ENCODE measurements at regions not wholly inside any gene's neighbourhood (a gene's known extent, or its start where the extent isn't known, plus 50 kb on each side); places are given as distances from the start of the nearest gene placed in this dataset.

DNA sequence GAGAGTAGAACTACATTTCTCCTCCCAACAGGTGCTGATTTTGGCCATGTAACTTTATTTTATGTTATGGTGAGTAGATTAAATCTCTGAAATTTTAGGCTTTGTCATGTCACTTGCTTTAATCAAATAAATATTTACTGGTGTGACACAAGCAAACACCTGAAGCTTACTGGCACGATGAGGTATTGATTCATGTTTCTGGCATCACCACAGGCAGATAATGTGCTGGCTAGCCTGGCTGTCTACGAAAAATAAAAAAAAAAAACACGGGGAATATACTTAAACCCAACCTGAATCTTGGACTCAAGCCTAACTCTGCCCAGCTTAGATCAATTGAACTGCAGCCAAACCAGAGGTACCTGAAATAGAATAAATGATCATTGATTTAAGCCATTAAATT, 65.6 kb upstream of the CADM2 start:
- no peak overlapping the region for H3K27ac ChIP-seq (ENCODE audit: insufficient read depth, low read length)
- no peaks in the 10 kb centered on the region; the same call in 1 of the 2 replicates for H3K9me3 ChIP-seq (ENCODE audit: control insufficient read depth, insufficient read depth, low read length)
- H4K8ac ChIP-seq (ENCODE audit: low read depth in 2 of 2, low read length in 2 of 2): no peak overlapping the region
- H4K91ac ChIP-seq (ENCODE audit: insufficient read depth, low read depth, low read length): no peak overlapping the region
- no peaks in the 10 kb centered on the region for H3K9me1 ChIP-seq (ENCODE audit: insufficient read depth, low read length)
- dilution Hi-C loops (cut with HindIII; ENCODE audit: low sequenced_read_pairs, unreplicated experiment): no loop called here
- H4K5ac ChIP-seq (ENCODE audit: low read depth, low read length): no peak overlapping the region
- no peak overlapping the region for H2AK9ac ChIP-seq (replicated peaks; ENCODE audit: low read depth, low read length, poor library complexity)
- no peak overlapping the region for H2BK15ac ChIP-seq (ENCODE audit: low read depth, low read length)
- no peak overlapping the region for H3K23ac ChIP-seq (ENCODE audit: low read depth, low read length)
- no peaks in the 10 kb centered on the region for H3K36me3 ChIP-seq (ENCODE audit: control insufficient read depth, insufficient read depth, low read length)
- H2AK5ac ChIP-seq (ENCODE audit: low read depth, low read length): no peak overlapping the region
- no peak overlapping the region for H2AFZ ChIP-seq (replicated peaks; ENCODE audit: low read length, poor library complexity)
- no peaks in the 10 kb centered on the region for H3K79me1 ChIP-seq (ENCODE audit: low read depth in 1 of 2, low read length in 2 of 2)
- ATAC-seq (ENCODE audit: low read depth) (no peak), DNase-seq (no peak)
- no CpG with 5 or more reads among the region's 3 CpGs for WGBS, 2 experiments (ENCODE audit: extremely low coverage in 2 of 2, insufficient read length in 1 of 2)
- no peak overlapping the region for H3K4me2 ChIP-seq (ENCODE audit: low read depth, low read length)
- no peaks in the 10 kb centered on the region for H4K20me1 ChIP-seq (ENCODE audit: insufficient read depth, low read length)
- in situ Hi-C loops (cut with MboI; ENCODE audit: low sequenced_read_pairs): no loop called here
- H3K27me3 ChIP-seq (ENCODE audit: control insufficient read depth, insufficient read depth, low read length): no peaks in the 10 kb centered on the region
- no peak overlapping the region for H3K56ac ChIP-seq (ENCODE audit: extremely low read depth, insufficient read depth, low read length)
- no peak overlapping the region for H3K9ac ChIP-seq (ENCODE audit: low read depth, low read length)
- no peak overlapping the region for H2BK120ac ChIP-seq (ENCODE audit: low read depth, low read length)
- ChIA-PET POLR2A (ENCODE audit: unreplicated experiment) (no interaction called here), CTCF (no interaction called here)
- no peak overlapping the region for H3K4me3 ChIP-seq (ENCODE audit: insufficient read depth, low read depth, low read length)
- H2BK5ac ChIP-seq (ENCODE audit: low read depth, low read length, poor library complexity, severe bottlenecking): no peak overlapping the region
- no peak overlapping the region for H2BK20ac ChIP-seq (ENCODE audit: low read depth, low read length)
- H3K4me1 ChIP-seq (ENCODE audit: control insufficient read depth, insufficient read depth, low read length): no peaks in the 10 kb centered on the region
- H3K4ac ChIP-seq (ENCODE audit: low read depth, low read length): no peak overlapping the region
- intact Hi-C loops (cut with micrococcal nuclease): no loop called here
- no TSS peak for BruUV-seq (replicated peaks)
- no peak for TF ChIP-seq ELK1 (IDR thresholded peaks at IDR 0.05; ENCODE audit: borderline replicate concordance, low read depth, low read length)
- no peak for TF ChIP-seq CHD1 (IDR thresholded peaks at IDR 0.05; ENCODE audit: low read depth, low read length)
- TF ChIP-seq RAD21 (IDR thresholded peaks at IDR 0.05; ENCODE audit: low read length): no peak
- TF ChIP-seq NFE2L2 (IDR thresholded peaks at IDR 0.05; ENCODE audit: low read depth, low read length): no peak
- TF ChIP-seq CTCF (conservative IDR thresholded peaks at IDR 0.05; ENCODE audit: low read depth, low read length): no peak
- TF ChIP-seq BHLHE40 (IDR thresholded peaks at IDR 0.05; ENCODE audit: low read depth, low read length): no peak
- TF ChIP-seq POLR2A (IDR thresholded peaks at IDR 0.05; ENCODE audit: low read depth, low read length): no peak
- TF ChIP-seq RFX5 (IDR thresholded peaks at IDR 0.05; ENCODE audit: low read depth, low read length): no peak
- TF ChIP-seq, protein P1, sequence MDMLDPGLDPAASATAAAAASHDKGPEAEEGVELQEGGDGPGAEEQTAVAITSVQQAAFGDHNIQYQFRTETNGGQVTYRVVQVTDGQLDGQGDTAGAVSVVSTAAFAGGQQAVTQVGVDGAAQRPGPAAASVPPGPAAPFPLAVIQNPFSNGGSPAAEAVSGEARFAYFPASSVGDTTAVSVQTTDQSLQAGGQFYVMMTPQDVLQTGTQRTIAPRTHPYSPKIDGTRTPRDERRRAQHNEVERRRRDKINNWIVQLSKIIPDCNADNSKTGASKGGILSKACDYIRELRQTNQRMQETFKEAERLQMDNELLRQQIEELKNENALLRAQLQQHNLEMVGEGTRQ (IDR thresholded peaks at IDR 0.05; ENCODE audit: low read depth, low read length): no peak
- no peak for TF ChIP-seq RCOR1 (IDR thresholded peaks at IDR 0.05; ENCODE audit: insufficient replicate concordance, low read length)
- TF ChIP-seq FOS (IDR thresholded peaks at IDR 0.05; ENCODE audit: low read depth, low read length): no peak
- no peak for TF ChIP-seq CEBPB (IDR thresholded peaks at IDR 0.05; ENCODE audit: low read depth, low read length)
- no peak for TF ChIP-seq MAZ (IDR thresholded peaks at IDR 0.05; ENCODE audit: borderline replicate concordance, low read depth, low read length)
- no peak for TF ChIP-seq SMC3 (IDR thresholded peaks at IDR 0.05; ENCODE audit: low read depth, low read length)
- no peak for TF ChIP-seq MAFK (IDR thresholded peaks at IDR 0.05; ENCODE audit: low read depth, low read length)
- no peak overlapping the region for H3K14ac ChIP-seq (replicated peaks; ENCODE audit: low read depth, low read length)
- no peak overlapping the region for H3K18ac ChIP-seq (ENCODE audit: low read depth, low read length)

Data from IMR-90 (cell line).